ENCODE measurements at regions not wholly inside any gene's neighbourhood (a gene's known extent, or its start where the extent isn't known, plus 50 kb on each side); places are given as distances from the start of the nearest gene placed in this dataset.

DNA sequence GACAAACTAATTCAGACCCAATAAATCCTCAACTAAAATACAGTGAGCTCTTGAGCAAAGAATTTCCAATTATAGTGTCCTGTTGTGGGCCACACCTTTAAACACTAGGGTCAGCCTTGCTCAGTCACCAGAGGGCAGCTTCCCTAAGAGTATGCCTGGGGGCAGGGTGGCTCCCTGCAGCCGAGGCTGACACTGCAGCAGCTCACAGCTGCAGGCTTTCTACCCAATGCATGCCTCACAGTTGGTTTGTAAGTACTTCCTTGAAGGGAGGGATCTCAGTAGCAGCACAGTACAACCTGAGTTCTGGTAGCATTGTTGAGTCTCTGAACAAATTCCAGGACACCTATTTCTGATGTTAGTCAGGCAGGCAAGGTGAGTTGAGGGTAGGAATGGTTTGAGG, 335.6 kb downstream of the TUSC7 start:
- H3K14ac ChIP-seq (ENCODE audit: low read length) = no peak overlapping the region
- no peak overlapping the region for H2BK120ac ChIP-seq (ENCODE audit: insufficient read depth, low read length, poor library complexity)
- no peak overlapping the region for H3K9ac ChIP-seq (ENCODE audit: low read length)
- H2BK5ac ChIP-seq (ENCODE audit: low read depth, low read length, poor library complexity) = no peak overlapping the region
- H3K23ac ChIP-seq (ENCODE audit: low read length) = no peak overlapping the region
- no peak overlapping the region for H2AFZ ChIP-seq (ENCODE audit: insufficient read depth, low read length, poor library complexity)
- no CpG with 5 or more reads among the region's 1 CpG for WGBS (ENCODE audit: extremely low coverage, insufficient coverage, insufficient read length)
- no peak overlapping the region for H3K4me3 ChIP-seq (ENCODE audit: low read depth, low read length)
- H3K9me3 ChIP-seq (ENCODE audit: insufficient read depth, low read depth, low read length) = no peaks in the 10 kb centered on the region
- DNase-seq = peak; percentile 61 to 70
- no peak overlapping the region for H2AK5ac ChIP-seq (ENCODE audit: low read length)
- H3K27me3 ChIP-seq (ENCODE audit: insufficient read depth, low read length) = no peaks in the 10 kb centered on the region
- H3K79me1 ChIP-seq (ENCODE audit: low read length) = no peaks in the 10 kb centered on the region
- no peak overlapping the region for H4K91ac ChIP-seq (ENCODE audit: low read depth, low read length)
- H2BK12ac ChIP-seq (ENCODE audit: low read length) = no peak overlapping the region
- no peak overlapping the region for H3K27ac ChIP-seq (ENCODE audit: low read depth, low read length)
- no peak overlapping the region for H4K12ac ChIP-seq (ENCODE audit: low read depth, low read length)
- no peak overlapping the region for H3K4me2 ChIP-seq (ENCODE audit: low read length)
- H3K4ac ChIP-seq (ENCODE audit: low read depth, low read length) = no peak overlapping the region
- H3K18ac ChIP-seq (ENCODE audit: low read length) = no peak overlapping the region
- H3K79me2 ChIP-seq (ENCODE audit: control insufficient read depth, insufficient read depth, low read length, poor library complexity) = no peaks in the 10 kb centered on the region
- H3K36me3 ChIP-seq (ENCODE audit: control insufficient read depth in 1 of 2, insufficient read depth in 2 of 2, low read length in 2 of 2) = no peaks in the 10 kb centered on the region
- H4K8ac ChIP-seq (ENCODE audit: low read depth, low read length) = no peak overlapping the region
- peaks cover 0 to 4% of the 10 kb centered on the region in 2 experiments for H3K4me1 ChIP-seq (ENCODE audit: control insufficient read depth in 1 of 2, insufficient read depth in 2 of 2, low read length in 2 of 2)

- no peaks in the 10 kb centered on the region for H3K79me1 ChIP-seq (ENCODE audit: low read length)
- H3K27ac ChIP-seq (ENCODE audit: low read depth, low read length) = no peak overlapping the region
- H4K8ac ChIP-seq (ENCODE audit: low read depth, low read length) = no peak overlapping the region
- no peak overlapping the region for H3K4me2 ChIP-seq (ENCODE audit: low read length)
- H3K4me1 ChIP-seq (ENCODE audit: control insufficient read depth in 1 of 2, insufficient read depth in 2 of 2, low read length in 2 of 2) = peaks cover 0 to 4% of the 10 kb centered on the region in 2 experiments
- no peak overlapping the region for H3K23ac ChIP-seq (ENCODE audit: low read length)
- H3K14ac ChIP-seq (ENCODE audit: low read length) = no peak overlapping the region
- H2BK12ac ChIP-seq (ENCODE audit: low read length) = no peak overlapping the region
- H4K91ac ChIP-seq (ENCODE audit: low read depth, low read length) = no peak overlapping the region
- no peak overlapping the region for H3K18ac ChIP-seq (ENCODE audit: low read length)
- H3K9ac ChIP-seq (ENCODE audit: low read length) = no peak overlapping the region
- no peak overlapping the region for H2AFZ ChIP-seq (ENCODE audit: insufficient read depth, low read length, poor library complexity)
- H3K4ac ChIP-seq (ENCODE audit: low read depth, low read length) = no peak overlapping the region
- H2BK5ac ChIP-seq (ENCODE audit: low read depth, low read length, poor library complexity) = no peak overlapping the region
- no peaks in the 10 kb centered on the region for H3K9me3 ChIP-seq (ENCODE audit: insufficient read depth, low read depth, low read length)
- no peak overlapping the region for H4K12ac ChIP-seq (ENCODE audit: low read depth, low read length)
- H3K4me3 ChIP-seq (ENCODE audit: low read depth, low read length) = no peak overlapping the region
- no peak for DNase-seq
- H3K79me2 ChIP-seq (ENCODE audit: control insufficient read depth, insufficient read depth, low read length, poor library complexity) = no peaks in the 10 kb centered on the region
- H3K27me3 ChIP-seq (ENCODE audit: insufficient read depth, low read length) = no peaks in the 10 kb centered on the region
- no peaks in the 10 kb centered on the region for H3K36me3 ChIP-seq (ENCODE audit: control insufficient read depth in 1 of 2, insufficient read depth in 2 of 2, low read length in 2 of 2)
- H2AK5ac ChIP-seq (ENCODE audit: low read length) = no peak overlapping the region
- H2BK120ac ChIP-seq (ENCODE audit: insufficient read depth, low read length, poor library complexity) = no peak overlapping the region
These were observed 338.5 kb downstream of the TUSC7 start for GRCh38 chr3:117047951-117048705.

- Histone ChIP-seq H4K8ac (ENCODE audit: low read depth, low read length) (no peak overlapping the region), H2AK5ac (ENCODE audit: low read length) (no peak overlapping the region), H4K12ac (ENCODE audit: low read depth, low read length) (no peak overlapping the region), H3K14ac (ENCODE audit: low read length) (no peak overlapping the region), H3K9ac (ENCODE audit: low read length) (no peak overlapping the region), H3K4me3 (ENCODE audit: low read depth, low read length) (no peak overlapping the region), H3K79me1 (ENCODE audit: low read length) (no peaks in the 10 kb centered on the region), H3K27ac (ENCODE audit: low read depth, low read length) (no peak overlapping the region), H3K4me2 (ENCODE audit: low read length) (no peak overlapping the region), H4K91ac (ENCODE audit: low read depth, low read length) (no peak overlapping the region), H3K79me2 (ENCODE audit: control insufficient read depth, insufficient read depth, low read length, poor library complexity) (no peaks in the 10 kb centered on the region), H3K23ac (ENCODE audit: low read length) (no peak overlapping the region), H3K9me3 (ENCODE audit: insufficient read depth, low read depth, low read length) (no peaks in the 10 kb centered on the region), H3K4ac (ENCODE audit: low read depth, low read length) (no peak overlapping the region), H3K18ac (ENCODE audit: low read length) (no peak overlapping the region), H2AFZ (ENCODE audit: insufficient read depth, low read length, poor library complexity) (no peak overlapping the region), H2BK5ac (ENCODE audit: low read depth, low read length, poor library complexity) (no peak overlapping the region), H3K36me3 (ENCODE audit: control insufficient read depth in 1 of 2, insufficient read depth in 2 of 2, low read length in 2 of 2) (no peaks in the 10 kb centered on the region), H2BK12ac (ENCODE audit: low read length) (no peak overlapping the region), H2BK120ac (ENCODE audit: insufficient read depth, low read length, poor library complexity) (no peak overlapping the region), H3K27me3 (ENCODE audit: insufficient read depth, low read length) (no peaks in the 10 kb centered on the region), H3K4me1 (ENCODE audit: control insufficient read depth in 1 of 2, insufficient read depth in 2 of 2, low read length in 2 of 2) (no peaks in the 10 kb centered on the region)
- no peak for DNase-seq
- WGBS (ENCODE audit: extremely low coverage, insufficient coverage, insufficient read length) = no CpG with 5 or more reads among the region's 5 CpGs
These were observed 342.8 kb downstream of the TUSC7 start for GRCh38 chr3:117052395-117052794.

DNA sequence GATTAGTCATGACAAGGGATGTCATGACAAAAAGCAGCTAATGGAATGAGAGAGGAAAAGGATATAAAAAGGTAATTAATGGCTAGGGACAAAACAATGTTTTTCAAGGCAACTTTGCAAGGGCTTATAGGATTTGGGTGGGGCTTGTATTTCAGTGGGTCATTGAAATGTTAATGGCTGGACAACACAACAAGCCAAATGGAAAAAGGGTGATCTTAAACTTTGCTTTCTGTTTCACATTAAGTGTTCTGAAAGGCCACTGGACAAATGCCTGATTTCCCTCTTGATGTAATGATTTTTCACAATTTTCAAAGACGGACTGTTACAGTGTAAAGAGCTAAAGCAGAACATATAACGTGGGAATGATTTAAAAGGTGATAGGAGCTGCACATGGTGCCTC, 345.0 kb downstream of the TUSC7 start:
- Histone ChIP-seq H3K79me1 (ENCODE audit: low read length) (no peaks in the 10 kb centered on the region), H3K9me3 (ENCODE audit: insufficient read depth, low read depth, low read length) (no peaks in the 10 kb centered on the region), H3K36me3 (ENCODE audit: control insufficient read depth in 1 of 2, insufficient read depth in 2 of 2, low read length in 2 of 2) (no peaks in the 10 kb centered on the region), H3K23ac (ENCODE audit: low read length) (no peak overlapping the region), H3K4ac (ENCODE audit: low read depth, low read length) (no peak overlapping the region), H3K14ac (ENCODE audit: low read length) (no peak overlapping the region), H2AFZ (ENCODE audit: insufficient read depth, low read length, poor library complexity) (no peak overlapping the region), H2BK5ac (ENCODE audit: low read depth, low read length, poor library complexity) (no peak overlapping the region), H3K4me1 (ENCODE audit: control insufficient read depth in 1 of 2, insufficient read depth in 2 of 2, low read length in 2 of 2) (no peaks in the 10 kb centered on the region), H3K18ac (ENCODE audit: low read length) (no peak overlapping the region), H3K27ac (ENCODE audit: low read depth, low read length) (no peak overlapping the region), H2BK120ac (ENCODE audit: insufficient read depth, low read length, poor library complexity) (no peak overlapping the region), H3K79me2 (ENCODE audit: control insufficient read depth, insufficient read depth, low read length, poor library complexity) (no peaks in the 10 kb centered on the region), H3K4me2 (ENCODE audit: low read length) (no peak overlapping the region), H4K12ac (ENCODE audit: low read depth, low read length) (no peak overlapping the region), H3K27me3 (ENCODE audit: insufficient read depth, low read length) (no peaks in the 10 kb centered on the region), H2AK5ac (ENCODE audit: low read length) (no peak overlapping the region), H4K8ac (ENCODE audit: low read depth, low read length) (no peak overlapping the region), H3K4me3 (ENCODE audit: low read depth, low read length) (no peak overlapping the region), H4K91ac (ENCODE audit: low read depth, low read length) (no peak overlapping the region), H2BK12ac (ENCODE audit: low read length) (no peak overlapping the region), H3K9ac (ENCODE audit: low read length) (no peak overlapping the region)
- DNase-seq = no peak
- WGBS (ENCODE audit: extremely low coverage, insufficient coverage, insufficient read length) = no CpG with 5 or more reads among the region's 2 CpGs

Data from trophoblast cell (in vitro differentiated cells and primary cell).